ENCODE measurements at regions not wholly inside any gene's neighbourhood (a gene's known extent, or its start where the extent isn't known, plus 50 kb on each side); places are given as distances from the start of the nearest gene placed in this dataset.
A peak's percentile ranks its signal among the peaks of the same experiment; 100 is the strongest.

GRCh38 chr11:121749691-121750090, 296.9 kb upstream of the SORL1-AS1 start:
- no peaks in the 10 kb centered on the region for H4K20me1 ChIP-seq (ENCODE audit: insufficient read depth, low read length)
- no peak overlapping the region for H2AFZ ChIP-seq (ENCODE audit: low read length)
- TF ChIP-seq CTCF (IDR thresholded peaks at IDR 0.05; ENCODE audit: extremely low read depth, low read depth, low read length) = no peak
- H3K27me3 ChIP-seq (ENCODE audit: insufficient read depth, low read length) = no peaks in the 10 kb centered on the region
- no peaks in the 10 kb centered on the region for H3K36me3 ChIP-seq (ENCODE audit: insufficient read depth, low read length)
- H3K79me2 ChIP-seq (ENCODE audit: insufficient read depth, low read length) = no peaks in the 10 kb centered on the region
- no peak overlapping the region for H3K4me3 ChIP-seq (ENCODE audit: insufficient read depth, low read length)
- no peak overlapping the region for H3K4me2 ChIP-seq (ENCODE audit: insufficient read depth, low read length)
- no peaks in the 10 kb centered on the region for H3K9me3 ChIP-seq (ENCODE audit: low read depth, low read length)
- no peaks in the 10 kb centered on the region for H3K4me1 ChIP-seq (ENCODE audit: insufficient read depth, low read length)
- no peak overlapping the region for H3K27ac ChIP-seq (ENCODE audit: low read depth, low read length)
- DNase-seq (ENCODE audit: insufficient read length, low spot score, missing footprints) = no peak

- Histone ChIP-seq H4K20me1 (ENCODE audit: insufficient read depth, low read length) (no peaks in the 10 kb centered on the region), H3K27me3 (ENCODE audit: insufficient read depth, low read length) (no peaks in the 10 kb centered on the region), H3K36me3 (ENCODE audit: insufficient read depth, low read length) (no peaks in the 10 kb centered on the region)
Observed at GRCh38 chr11:121748068-121748467, 295.3 kb upstream of the SORL1-AS1 start.

GRCh38 chr11:121743285-121743684, 290.5 kb upstream of the SORL1-AS1 start:
- H3K36me3 ChIP-seq (ENCODE audit: insufficient read depth, low read length) = no peaks in the 10 kb centered on the region
- H2AFZ ChIP-seq (ENCODE audit: low read length) = no peak overlapping the region
- H3K4me1 ChIP-seq (ENCODE audit: insufficient read depth, low read length) = peaks cover 8% of the 10 kb centered on the region
- no peak overlapping the region for H3K27ac ChIP-seq (ENCODE audit: low read depth, low read length)
- H3K9me3 ChIP-seq (ENCODE audit: low read depth, low read length) = no peaks in the 10 kb centered on the region
- H3K79me2 ChIP-seq (ENCODE audit: insufficient read depth, low read length) = no peaks in the 10 kb centered on the region
- DNase-seq (ENCODE audit: insufficient read length, low spot score, missing footprints) = no peak
- no peaks in the 10 kb centered on the region for H4K20me1 ChIP-seq (ENCODE audit: insufficient read depth, low read length)
- no peak overlapping the region for H3K4me2 ChIP-seq (ENCODE audit: insufficient read depth, low read length)
- H3K27me3 ChIP-seq (ENCODE audit: insufficient read depth, low read length) = no peaks in the 10 kb centered on the region
- no peak for TF ChIP-seq CTCF (IDR thresholded peaks at IDR 0.05; ENCODE audit: extremely low read depth, low read depth, low read length)
- no peak overlapping the region for H3K4me3 ChIP-seq (ENCODE audit: insufficient read depth, low read length)

More at GRCh38 chr11:121748068-121748467, 295.3 kb upstream of the SORL1-AS1 start:
- Histone ChIP-seq H3K79me2 (ENCODE audit: insufficient read depth, low read length) (no peaks in the 10 kb centered on the region), H3K9me3 (ENCODE audit: low read depth, low read length) (no peaks in the 10 kb centered on the region), H2AFZ (ENCODE audit: low read length) (no peak overlapping the region), H3K27ac (ENCODE audit: low read depth, low read length) (no peak overlapping the region), H3K4me1 (ENCODE audit: insufficient read depth, low read length) (no peaks in the 10 kb centered on the region), H3K4me3 (ENCODE audit: insufficient read depth, low read length) (no peak overlapping the region), H3K4me2 (ENCODE audit: insufficient read depth, low read length) (no peak overlapping the region)
- no peak for DNase-seq (ENCODE audit: insufficient read length, low spot score, missing footprints)
- no peak for TF ChIP-seq CTCF (IDR thresholded peaks at IDR 0.05; ENCODE audit: extremely low read depth, low read depth, low read length)

GRCh38 chr11:121741761-121742361, 289.1 kb upstream of the SORL1-AS1 start:
- peak overlapping the region; percentile 50 for H3K4me2 ChIP-seq (ENCODE audit: insufficient read depth, low read length)
- no peak for TF ChIP-seq CTCF (IDR thresholded peaks at IDR 0.05; ENCODE audit: extremely low read depth, low read depth, low read length)
- no peaks in the 10 kb centered on the region for H3K79me2 ChIP-seq (ENCODE audit: insufficient read depth, low read length)
- no peak for DNase-seq (ENCODE audit: insufficient read length, low spot score, missing footprints)
- H3K36me3 ChIP-seq (ENCODE audit: insufficient read depth, low read length) = no peaks in the 10 kb centered on the region
- H3K9me3 ChIP-seq (ENCODE audit: low read depth, low read length) = no peaks in the 10 kb centered on the region
- no peaks in the 10 kb centered on the region for H4K20me1 ChIP-seq (ENCODE audit: insufficient read depth, low read length)
- peak overlapping the region; percentile 67 for H2AFZ ChIP-seq (ENCODE audit: low read length)
- H3K4me3 ChIP-seq (ENCODE audit: insufficient read depth, low read length) = peak overlapping the region; percentile 13
- H3K4me1 ChIP-seq (ENCODE audit: insufficient read depth, low read length) = peaks cover 8% of the 10 kb centered on the region
- no peaks in the 10 kb centered on the region for H3K27me3 ChIP-seq (ENCODE audit: insufficient read depth, low read length)
- peak overlapping the region; percentile 19 for H3K27ac ChIP-seq (ENCODE audit: low read depth, low read length)
